MCF 10A (cell line): ENCODE measurements at regions not wholly inside any gene's neighbourhood (a gene's known extent, or its start where the extent isn't known, plus 50 kb on each side); places are given as distances from the start of the nearest gene placed in this dataset.

Experiments used
- BruUV-seq: library from RNA; stranded (reverse); fragments of 400-500 nt; replicated peaks from 2 replicates; lab custom pipeline; 2021; lab: Mats Ljungman, UMichigan
- CTCF ChIA-PET: fragments of 300-600 bp; sonication (Branson Sonifier 250); formaldehyde crosslinking; extraction: SDS; loops from one replicate; lab custom pipeline; 2021; ENCODE audit warnings: antibody characterized with exemption, inconsistent platforms; lab: Yijun Ruan, JAX
- POLR2A ChIA-PET: fragments of 300-600, 350-650 bp; sonication (Branson Sonifier 250); formaldehyde crosslinking; extraction: SDS; loops from one replicate; lab custom pipeline; 2020; ENCODE audit warnings: antibody characterized with exemption, inconsistent platforms; lab: Yijun Ruan, JAX
- DNase-seq: peaks from one replicate; pipeline ENCODE4 v3.0.0-alpha.2; 2018; ENCODE audit not compliant: unreplicated experiment
- H3K27ac Mint-ChIP-seq: one replicate; pipeline ENCODE4 v1.8.0; 2022; ENCODE audit warnings: mild to moderate bottlenecking, low read depth, mixed read lengths; ENCODE audit not compliant: unreplicated experiment
- H3K27me3 Mint-ChIP-seq: one replicate; pipeline ENCODE4 v1.8.0; 2022; ENCODE audit warnings: mixed read lengths; ENCODE audit not compliant: insufficient read depth, unreplicated experiment
- H3K36me3 Mint-ChIP-seq: one replicate; pipeline ENCODE4 v1.8.0; 2022; ENCODE audit warnings: mild to moderate bottlenecking, moderate library complexity, mixed read lengths; ENCODE audit not compliant: insufficient read depth, unreplicated experiment
- H3K4me1 Mint-ChIP-seq: one replicate; pipeline ENCODE4 v1.8.0; 2022; ENCODE audit warnings: mixed read lengths; ENCODE audit not compliant: insufficient read depth, unreplicated experiment
- H3K4me3 Mint-ChIP-seq: one replicate; pipeline ENCODE4 v1.8.0; 2022; ENCODE audit warnings: mild to moderate bottlenecking, moderate library complexity, mixed read lengths; ENCODE audit not compliant: unreplicated experiment
- H3K9me3 Mint-ChIP-seq: one replicate; pipeline ENCODE4 v1.8.0; 2022; ENCODE audit warnings: mixed read lengths; ENCODE audit not compliant: unreplicated experiment
- intact Hi-C: fragments of 100-400 bp; cut with micrococcal nuclease; formaldehyde crosslinking; loops from 2 replicates; pipeline ENCODE4 v1.14.1; 2022
- TF ChIP-seq, protein P1 (sequence below): fragments of 200-600 bp; IDR thresholded peaks from one replicate; pipeline ENCODE4 v1.8.0; 2022; ENCODE audit warnings: antibody characterized with exemption, mild to moderate bottlenecking; ENCODE audit not compliant: unreplicated experiment

GRCh38 chr2:199130501-199130900, 327.2 kb downstream of the SATB2 start:
- intact Hi-C loops: no loop called here
- no peaks in the 10 kb centered on the region for H3K9me3 Mint-ChIP-seq
- H3K27me3 Mint-ChIP-seq: peaks cover 31% of the 10 kb centered on the region
- H3K36me3 Mint-ChIP-seq: no peaks in the 10 kb centered on the region
- ChIA-PET CTCF (no interaction called here), POLR2A (no interaction called here)
- no peaks in the 10 kb centered on the region for H3K4me1 Mint-ChIP-seq
- DNase-seq: no peak
- no peak overlapping the region for H3K27ac Mint-ChIP-seq
- BruUV-seq: no TSS peak
- H3K4me3 Mint-ChIP-seq: no peak overlapping the region
- TF ChIP-seq, protein P1, sequence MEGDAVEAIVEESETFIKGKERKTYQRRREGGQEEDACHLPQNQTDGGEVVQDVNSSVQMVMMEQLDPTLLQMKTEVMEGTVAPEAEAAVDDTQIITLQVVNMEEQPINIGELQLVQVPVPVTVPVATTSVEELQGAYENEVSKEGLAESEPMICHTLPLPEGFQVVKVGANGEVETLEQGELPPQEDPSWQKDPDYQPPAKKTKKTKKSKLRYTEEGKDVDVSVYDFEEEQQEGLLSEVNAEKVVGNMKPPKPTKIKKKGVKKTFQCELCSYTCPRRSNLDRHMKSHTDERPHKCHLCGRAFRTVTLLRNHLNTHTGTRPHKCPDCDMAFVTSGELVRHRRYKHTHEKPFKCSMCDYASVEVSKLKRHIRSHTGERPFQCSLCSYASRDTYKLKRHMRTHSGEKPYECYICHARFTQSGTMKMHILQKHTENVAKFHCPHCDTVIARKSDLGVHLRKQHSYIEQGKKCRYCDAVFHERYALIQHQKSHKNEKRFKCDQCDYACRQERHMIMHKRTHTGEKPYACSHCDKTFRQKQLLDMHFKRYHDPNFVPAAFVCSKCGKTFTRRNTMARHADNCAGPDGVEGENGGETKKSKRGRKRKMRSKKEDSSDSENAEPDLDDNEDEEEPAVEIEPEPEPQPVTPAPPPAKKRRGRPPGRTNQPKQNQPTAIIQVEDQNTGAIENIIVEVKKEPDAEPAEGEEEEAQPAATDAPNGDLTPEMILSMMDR: no peak

- no TSS peak for BruUV-seq
- TF ChIP-seq, protein P1: no peak
- H3K36me3 Mint-ChIP-seq: no peaks in the 10 kb centered on the region
- no peaks in the 10 kb centered on the region for H3K4me1 Mint-ChIP-seq
- intact Hi-C loops: no loop called here
- no peak overlapping the region for H3K4me3 Mint-ChIP-seq
- no peak for DNase-seq
- H3K27me3 Mint-ChIP-seq: peaks cover 33% of the 10 kb centered on the region
- H3K9me3 Mint-ChIP-seq: no peaks in the 10 kb centered on the region
- H3K27ac Mint-ChIP-seq: no peak overlapping the region
- CTCF ChIA-PET: no interaction called here
- POLR2A ChIA-PET: no interaction called here
Measured at GRCh38 chr2:199128476-199129229, 329.1 kb downstream of the SATB2 start.

DNA sequence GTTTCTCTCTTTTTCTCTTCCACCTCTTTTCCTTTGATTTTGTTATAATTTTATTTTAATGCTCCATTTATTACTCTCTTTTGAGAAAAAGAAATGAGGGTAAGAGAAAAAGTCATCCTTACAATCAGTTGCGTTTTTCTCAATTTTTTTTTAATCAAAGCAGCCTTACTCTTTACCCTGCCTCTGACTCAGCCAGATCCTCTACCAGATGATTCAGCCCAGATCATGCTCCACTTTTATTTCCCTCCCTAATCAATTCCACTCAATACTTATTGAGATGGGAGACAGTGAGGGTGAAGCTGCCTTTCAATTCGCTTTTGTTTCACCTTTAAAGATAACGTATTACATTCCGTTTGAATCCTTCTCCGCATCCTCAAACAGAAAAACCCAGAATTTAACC, 337.9 kb downstream of the SATB2 start:
- Mint-ChIP-seq H3K4me1 (no peaks in the 10 kb centered on the region), H3K9me3 (no peaks in the 10 kb centered on the region), H3K27me3 (peaks cover 60% of the 10 kb centered on the region), H3K36me3 (no peaks in the 10 kb centered on the region), H3K4me3 (no peak overlapping the region), H3K27ac (no peak overlapping the region)
- TF ChIP-seq, protein P1: no peak
- no peak for DNase-seq
- CTCF ChIA-PET: no interaction called here
- BruUV-seq: no TSS peak
- intact Hi-C loops: no loop called here
- POLR2A ChIA-PET: no interaction called here

DNA sequence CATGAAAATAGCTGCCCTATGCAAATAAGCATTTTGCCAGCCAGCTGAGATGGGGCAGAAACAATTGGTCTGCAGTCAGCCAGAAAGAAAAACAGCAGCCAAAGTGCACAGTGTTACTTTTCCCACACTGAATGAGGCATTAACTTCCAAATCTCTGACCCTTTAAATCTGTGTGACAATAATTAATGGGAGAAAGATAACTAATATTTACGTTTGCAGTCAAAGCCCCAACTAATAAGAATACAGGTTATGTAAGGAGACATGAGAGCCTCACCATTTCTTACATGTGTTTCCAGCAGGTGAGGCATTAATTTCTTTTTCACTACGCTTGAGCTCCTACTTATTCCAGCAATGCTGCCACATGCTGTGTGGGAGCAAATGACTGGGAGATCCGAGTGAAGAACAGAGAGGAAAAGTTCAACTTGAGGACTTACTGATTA, 339.0 kb downstream of the SATB2 start:
- Mint-ChIP-seq H3K4me1 (no peaks in the 10 kb centered on the region), H3K27ac (no peak overlapping the region), H3K9me3 (no peaks in the 10 kb centered on the region), H3K36me3 (no peaks in the 10 kb centered on the region), H3K4me3 (no peak overlapping the region), H3K27me3 (peaks cover 49% of the 10 kb centered on the region)
- intact Hi-C loops: no loop called here
- no TSS peak for BruUV-seq
- ChIA-PET POLR2A (interaction anchor here (0.5 kb wide), 1 partner anchor 252 kb away, joined by 4 read pairs; no protein-coding TSS in a partner anchor), CTCF (interaction anchor here (0.6 kb wide), 1 partner anchor 39 kb away, joined by 3 read pairs; no protein-coding TSS in a partner anchor)
- DNase-seq: no peak
- TF ChIP-seq, protein P1: no peak
